ENCODE measurements at regions not wholly inside any gene's neighbourhood (a gene's known extent, or its start where the extent isn't known, plus 50 kb on each side); places are given as distances from the start of the nearest gene placed in this dataset.
"Not testable (repeated sequence)": the region's sequence is repeated elsewhere in the genome, so short reads cannot be mapped to it uniquely, and the experiment has no call there.

GRCh38 chr2:5594249-5594695 is 97.9 kb upstream of the SOX11 start:
- no peak for DNase-seq

GRCh38 chr2:5596868-5597267 is 95.3 kb upstream of the SOX11 start:
- DNase-seq = no peak

GRCh38 chr2:5598156-5598555 is 94.0 kb upstream of the SOX11 start:
- DNase-seq = no peak

- no peak for DNase-seq
Measured at GRCh38 chr2:5609201-5609600, 83.0 kb upstream of the SOX11 start.

- no peak for DNase-seq
Measured at GRCh38 chr2:5612666-5613065, 79.5 kb upstream of the SOX11 start.

- DNase-seq = no peak
Measured at GRCh38 chr2:5616019-5616418, 76.2 kb upstream of the SOX11 start.

- no peak for DNase-seq
Measured at GRCh38 chr2:5617358-5617757, 74.8 kb upstream of the SOX11 start.

- DNase-seq = no peak
Measured at GRCh38 chr2:5617796-5618195, 74.4 kb upstream of the SOX11 start.

GRCh38 chr2:5618271-5618670 is 73.9 kb upstream of the SOX11 start:
- DNase-seq = no peak

GRCh38 chr2:5625556-5626065 is 66.6 kb upstream of the SOX11 start:
- not testable (repeated sequence) for DNase-seq

GRCh38 chr2:5628484-5628883 is 63.7 kb upstream of the SOX11 start:
- not testable (repeated sequence) for DNase-seq

GRCh38 chr2:5629510-5629909 is 62.7 kb upstream of the SOX11 start:
- not testable (repeated sequence) for DNase-seq

GRCh38 chr2:5637051-5637450 is 55.1 kb upstream of the SOX11 start:
- DNase-seq = not testable (repeated sequence)

All from NCI-H2029 (cell line).